ENCODE measurements at regions not wholly inside any gene's neighbourhood (a gene's known extent, or its start where the extent isn't known, plus 50 kb on each side); places are given as distances from the start of the nearest gene placed in this dataset.

DNA sequence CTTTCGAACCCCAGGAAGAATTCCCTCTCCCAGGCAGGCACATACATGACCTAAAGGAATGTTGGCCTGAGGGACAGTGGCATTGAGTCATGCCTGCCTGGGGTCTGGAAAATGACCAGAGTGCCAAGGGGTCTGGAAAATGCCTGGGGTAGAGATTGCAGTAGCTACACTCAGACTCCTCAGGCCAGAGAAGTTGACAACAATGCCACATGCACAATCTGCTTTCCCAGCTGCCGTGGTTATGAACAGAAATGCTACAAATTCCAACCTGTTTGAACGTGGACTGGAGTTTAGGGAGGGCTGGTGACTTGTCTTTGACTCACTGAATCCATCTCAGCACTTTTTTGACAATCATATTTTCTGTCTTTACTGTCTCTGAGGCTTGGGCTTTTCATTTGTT, 250.0 kb downstream of the ABCC12 start:
- TF ChIP-seq, protein P1, sequence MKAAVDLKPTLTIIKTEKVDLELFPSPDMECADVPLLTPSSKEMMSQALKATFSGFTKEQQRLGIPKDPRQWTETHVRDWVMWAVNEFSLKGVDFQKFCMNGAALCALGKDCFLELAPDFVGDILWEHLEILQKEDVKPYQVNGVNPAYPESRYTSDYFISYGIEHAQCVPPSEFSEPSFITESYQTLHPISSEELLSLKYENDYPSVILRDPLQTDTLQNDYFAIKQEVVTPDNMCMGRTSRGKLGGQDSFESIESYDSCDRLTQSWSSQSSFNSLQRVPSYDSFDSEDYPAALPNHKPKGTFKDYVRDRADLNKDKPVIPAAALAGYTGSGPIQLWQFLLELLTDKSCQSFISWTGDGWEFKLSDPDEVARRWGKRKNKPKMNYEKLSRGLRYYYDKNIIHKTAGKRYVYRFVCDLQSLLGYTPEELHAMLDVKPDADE (IDR thresholded peaks at IDR 0.05), result no peak
- TF ChIP-seq, protein P2, sequence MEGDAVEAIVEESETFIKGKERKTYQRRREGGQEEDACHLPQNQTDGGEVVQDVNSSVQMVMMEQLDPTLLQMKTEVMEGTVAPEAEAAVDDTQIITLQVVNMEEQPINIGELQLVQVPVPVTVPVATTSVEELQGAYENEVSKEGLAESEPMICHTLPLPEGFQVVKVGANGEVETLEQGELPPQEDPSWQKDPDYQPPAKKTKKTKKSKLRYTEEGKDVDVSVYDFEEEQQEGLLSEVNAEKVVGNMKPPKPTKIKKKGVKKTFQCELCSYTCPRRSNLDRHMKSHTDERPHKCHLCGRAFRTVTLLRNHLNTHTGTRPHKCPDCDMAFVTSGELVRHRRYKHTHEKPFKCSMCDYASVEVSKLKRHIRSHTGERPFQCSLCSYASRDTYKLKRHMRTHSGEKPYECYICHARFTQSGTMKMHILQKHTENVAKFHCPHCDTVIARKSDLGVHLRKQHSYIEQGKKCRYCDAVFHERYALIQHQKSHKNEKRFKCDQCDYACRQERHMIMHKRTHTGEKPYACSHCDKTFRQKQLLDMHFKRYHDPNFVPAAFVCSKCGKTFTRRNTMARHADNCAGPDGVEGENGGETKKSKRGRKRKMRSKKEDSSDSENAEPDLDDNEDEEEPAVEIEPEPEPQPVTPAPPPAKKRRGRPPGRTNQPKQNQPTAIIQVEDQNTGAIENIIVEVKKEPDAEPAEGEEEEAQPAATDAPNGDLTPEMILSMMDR (conservative IDR thresholded peaks at IDR 0.05; ENCODE audit: low read depth in 2 of 2), result no peak
- no peak for TF ChIP-seq POLR2AphosphoS5 (IDR thresholded peaks at IDR 0.05; ENCODE audit: low read depth)
- TF ChIP-seq CREB1 (CRISPR knock-in tag; IDR thresholded peaks at IDR 0.05; ENCODE audit: low read depth), result no peak
- TF ChIP-seq ZNF331 (CRISPR knock-in tag; IDR thresholded peaks at IDR 0.05; ENCODE audit: low read depth), result no peak
- no peak for TF ChIP-seq EZH2 (IDR thresholded peaks at IDR 0.05; ENCODE audit: low read depth, unreplicated experiment)
- TF ChIP-seq EZH2phosphoT487 (IDR thresholded peaks at IDR 0.05; ENCODE audit: unreplicated experiment), result no peak
- TF ChIP-seq, protein P3, sequence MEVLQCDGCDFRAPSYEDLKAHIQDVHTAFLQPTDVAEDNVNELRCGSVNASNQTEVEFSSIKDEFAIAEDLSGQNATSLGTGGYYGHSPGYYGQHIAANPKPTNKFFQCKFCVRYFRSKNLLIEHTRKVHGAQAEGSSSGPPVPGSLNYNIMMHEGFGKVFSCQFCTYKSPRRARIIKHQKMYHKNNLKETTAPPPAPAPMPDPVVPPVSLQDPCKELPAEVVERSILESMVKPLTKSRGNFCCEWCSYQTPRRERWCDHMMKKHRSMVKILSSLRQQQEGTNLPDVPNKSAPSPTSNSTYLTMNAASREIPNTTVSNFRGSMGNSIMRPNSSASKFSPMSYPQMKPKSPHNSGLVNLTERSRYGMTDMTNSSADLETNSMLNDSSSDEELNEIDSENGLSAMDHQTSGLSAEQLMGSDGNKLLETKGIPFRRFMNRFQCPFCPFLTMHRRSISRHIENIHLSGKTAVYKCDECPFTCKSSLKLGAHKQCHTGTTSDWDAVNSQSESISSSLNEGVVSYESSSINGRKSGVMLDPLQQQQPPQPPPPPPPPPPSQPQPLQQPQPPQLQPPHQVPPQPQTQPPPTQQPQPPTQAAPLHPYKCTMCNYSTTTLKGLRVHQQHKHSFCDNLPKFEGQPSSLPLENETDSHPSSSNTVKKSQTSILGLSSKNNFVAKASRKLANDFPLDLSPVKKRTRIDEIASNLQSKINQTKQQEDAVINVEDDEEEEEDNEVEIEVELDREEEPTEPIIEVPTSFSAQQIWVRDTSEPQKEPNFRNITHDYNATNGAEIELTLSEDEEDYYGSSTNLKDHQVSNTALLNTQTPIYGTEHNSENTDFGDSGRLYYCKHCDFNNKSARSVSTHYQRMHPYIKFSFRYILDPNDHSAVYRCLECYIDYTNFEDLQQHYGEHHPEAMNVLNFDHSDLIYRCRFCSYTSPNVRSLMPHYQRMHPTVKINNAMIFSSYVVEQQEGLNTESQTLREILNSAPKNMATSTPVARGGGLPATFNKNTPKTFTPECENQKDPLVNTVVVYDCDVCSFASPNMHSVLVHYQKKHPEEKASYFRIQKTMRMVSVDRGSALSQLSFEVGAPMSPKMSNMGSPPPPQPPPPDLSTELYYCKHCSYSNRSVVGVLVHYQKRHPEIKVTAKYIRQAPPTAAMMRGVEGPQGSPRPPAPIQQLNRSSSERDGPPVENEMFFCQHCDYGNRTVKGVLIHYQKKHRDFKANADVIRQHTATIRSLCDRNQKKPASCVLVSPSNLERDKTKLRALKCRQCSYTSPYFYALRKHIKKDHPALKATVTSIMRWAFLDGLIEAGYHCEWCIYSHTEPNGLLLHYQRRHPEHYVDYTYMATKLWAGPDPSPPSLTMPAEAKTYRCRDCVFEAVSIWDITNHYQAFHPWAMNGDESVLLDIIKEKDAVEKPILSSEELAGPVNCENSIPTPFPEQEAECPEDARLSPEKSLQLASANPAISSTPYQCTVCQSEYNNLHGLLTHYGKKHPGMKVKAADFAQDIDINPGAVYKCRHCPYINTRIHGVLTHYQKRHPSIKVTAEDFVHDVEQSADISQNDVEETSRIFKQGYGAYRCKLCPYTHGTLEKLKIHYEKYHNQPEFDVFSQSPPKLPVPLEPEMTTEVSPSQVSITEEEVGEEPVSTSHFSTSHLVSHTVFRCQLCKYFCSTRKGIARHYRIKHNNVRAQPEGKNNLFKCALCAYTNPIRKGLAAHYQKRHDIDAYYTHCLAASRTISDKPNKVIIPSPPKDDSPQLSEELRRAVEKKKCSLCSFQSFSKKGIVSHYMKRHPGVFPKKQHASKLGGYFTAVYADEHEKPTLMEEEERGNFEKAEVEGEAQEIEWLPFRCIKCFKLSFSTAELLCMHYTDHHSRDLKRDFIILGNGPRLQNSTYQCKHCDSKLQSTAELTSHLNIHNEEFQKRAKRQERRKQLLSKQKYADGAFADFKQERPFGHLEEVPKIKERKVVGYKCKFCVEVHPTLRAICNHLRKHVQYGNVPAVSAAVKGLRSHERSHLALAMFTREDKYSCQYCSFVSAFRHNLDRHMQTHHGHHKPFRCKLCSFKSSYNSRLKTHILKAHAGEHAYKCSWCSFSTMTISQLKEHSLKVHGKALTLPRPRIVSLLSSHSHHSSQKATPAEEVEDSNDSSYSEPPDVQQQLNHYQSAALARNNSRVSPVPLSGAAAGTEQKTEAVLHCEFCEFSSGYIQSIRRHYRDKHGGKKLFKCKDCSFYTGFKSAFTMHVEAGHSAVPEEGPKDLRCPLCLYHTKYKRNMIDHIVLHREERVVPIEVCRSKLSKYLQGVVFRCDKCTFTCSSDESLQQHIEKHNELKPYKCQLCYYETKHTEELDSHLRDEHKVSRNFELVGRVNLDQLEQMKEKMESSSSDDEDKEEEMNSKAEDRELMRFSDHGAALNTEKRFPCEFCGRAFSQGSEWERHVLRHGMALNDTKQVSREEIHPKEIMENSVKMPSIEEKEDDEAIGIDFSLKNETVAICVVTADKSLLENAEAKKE (CRISPR knock-in tag; IDR thresholded peaks at IDR 0.05), result no peak
- TF ChIP-seq STAT1 (IDR thresholded peaks at IDR 0.05; ENCODE audit: unreplicated experiment), result no peak
